ENCODE measurements at regions not wholly inside any gene's neighbourhood (a gene's known extent, or its start where the extent isn't known, plus 50 kb on each side); places are given as distances from the start of the nearest gene placed in this dataset.

- DNase-seq (ENCODE audit: low read depth), result no peak
- TF ChIP-seq CTCF (conservative IDR thresholded peaks at IDR 0.05; ENCODE audit: low read depth, low read length), result no peak
- no peak overlapping the region for H3K4me3 ChIP-seq (ENCODE audit: low read depth, low read length)
These were observed 113.8 kb upstream of the C14orf180 start for GRCh38 chr14:104465482-104466390.

- TF ChIP-seq CTCF (conservative IDR thresholded peaks at IDR 0.05; ENCODE audit: low read depth, low read length), result no peak
- H3K4me3 ChIP-seq (ENCODE audit: low read depth, low read length), result no peak overlapping the region
- no peak for DNase-seq (ENCODE audit: low read depth)
These were observed 112.3 kb upstream of the C14orf180 start for GRCh38 chr14:104467236-104467635.

GRCh38 chr14:104467641-104468040 is 111.9 kb upstream of the C14orf180 start:
- no peak for DNase-seq (ENCODE audit: low read depth)
- H3K4me3 ChIP-seq (ENCODE audit: low read depth, low read length), result no peak overlapping the region
- no peak for TF ChIP-seq CTCF (conservative IDR thresholded peaks at IDR 0.05; ENCODE audit: low read depth, low read length)

GRCh38 chr14:104469591-104469990 is 110.0 kb upstream of the C14orf180 start:
- no peak overlapping the region for H3K4me3 ChIP-seq (ENCODE audit: low read depth, low read length)
- no peak for DNase-seq (ENCODE audit: low read depth)
- TF ChIP-seq CTCF (conservative IDR thresholded peaks at IDR 0.05; ENCODE audit: low read depth, low read length), result no peak

GRCh38 chr14:104470588-104470987 is 109.0 kb upstream of the C14orf180 start:
- no peak for TF ChIP-seq CTCF (conservative IDR thresholded peaks at IDR 0.05; ENCODE audit: low read depth, low read length)
- DNase-seq (ENCODE audit: low read depth), result no peak
- H3K4me3 ChIP-seq (ENCODE audit: low read depth, low read length), result no peak overlapping the region

GRCh38 chr14:104471114-104471513 is 108.5 kb upstream of the C14orf180 start:
- no peak for DNase-seq (ENCODE audit: low read depth)

More at GRCh38 chr14:104471114-104471513, 108.5 kb upstream of the C14orf180 start:
- no peak overlapping the region for H3K4me3 ChIP-seq (ENCODE audit: low read depth, low read length)
- TF ChIP-seq CTCF (conservative IDR thresholded peaks at IDR 0.05; ENCODE audit: low read depth, low read length), result no peak
